ENCODE measurements at regions not wholly inside any gene's neighbourhood (a gene's known extent, or its start where the extent isn't known, plus 50 kb on each side); places are given as distances from the start of the nearest gene placed in this dataset.
"Not testable (repeated sequence)": the region's sequence is repeated elsewhere in the genome, so short reads cannot be mapped to it uniquely, and the experiment has no call there.

- no peak for DNase-seq
- intact Hi-C loops (cut with micrococcal nuclease), result no loop called here
- ATAC-seq, result no peak
Measured at GRCh38 chr5:148880197-148880596, 53.8 kb downstream of the ADRB2 start.

- no peak for DNase-seq
- no peak for ATAC-seq
- intact Hi-C loops (cut with micrococcal nuclease), result no loop called here
Measured at GRCh38 chr5:148880696-148881095, 54.3 kb downstream of the ADRB2 start.

- intact Hi-C loops (cut with micrococcal nuclease), result no loop called here
- no peak for ATAC-seq
- DNase-seq, result no peak
Measured at GRCh38 chr5:148882332-148882731, 55.9 kb downstream of the ADRB2 start.

GRCh38 chr5:148884339-148885020 is 58.1 kb downstream of the ADRB2 start:
- intact Hi-C loops (cut with micrococcal nuclease), result no loop called here
- ATAC-seq (no peak), DNase-seq (no peak)

DNA sequence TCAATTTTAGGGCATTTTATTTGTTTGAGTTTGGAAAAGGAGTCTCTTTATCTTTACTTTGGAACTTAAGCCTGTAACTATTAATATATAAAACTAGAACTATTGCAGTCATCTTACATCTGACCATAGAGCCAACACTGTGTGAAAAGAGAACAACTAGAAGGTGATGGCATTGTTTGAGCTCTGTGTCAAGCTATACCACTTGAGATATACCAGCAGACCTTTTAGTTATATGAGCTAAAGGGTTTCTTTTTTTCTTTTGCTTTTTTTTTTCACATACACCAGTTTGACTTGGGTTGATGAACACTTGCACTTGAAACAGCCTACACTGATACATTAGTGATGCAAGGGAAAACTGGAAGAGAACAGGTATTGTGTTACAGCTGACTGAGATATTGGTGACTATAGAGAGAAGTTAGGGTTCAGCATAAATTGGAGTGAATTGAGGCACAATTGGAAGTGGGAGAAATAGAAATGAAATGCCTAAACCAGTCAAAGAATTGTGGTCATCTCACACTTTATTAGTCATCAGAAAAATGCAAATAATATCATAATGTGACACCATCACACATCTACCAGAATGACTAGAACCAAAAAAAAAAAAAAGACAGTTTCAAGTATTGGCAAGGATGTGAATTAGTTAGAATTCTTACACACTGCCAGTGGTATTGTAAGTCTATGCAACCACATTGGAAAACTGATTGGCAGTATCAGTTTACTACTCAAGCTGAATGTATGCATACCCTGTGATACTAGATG is 60.9 kb downstream of the ADRB2 start:
- no peak for ATAC-seq
- no peak for DNase-seq
- intact Hi-C loops (cut with micrococcal nuclease), result no loop called here

DNA sequence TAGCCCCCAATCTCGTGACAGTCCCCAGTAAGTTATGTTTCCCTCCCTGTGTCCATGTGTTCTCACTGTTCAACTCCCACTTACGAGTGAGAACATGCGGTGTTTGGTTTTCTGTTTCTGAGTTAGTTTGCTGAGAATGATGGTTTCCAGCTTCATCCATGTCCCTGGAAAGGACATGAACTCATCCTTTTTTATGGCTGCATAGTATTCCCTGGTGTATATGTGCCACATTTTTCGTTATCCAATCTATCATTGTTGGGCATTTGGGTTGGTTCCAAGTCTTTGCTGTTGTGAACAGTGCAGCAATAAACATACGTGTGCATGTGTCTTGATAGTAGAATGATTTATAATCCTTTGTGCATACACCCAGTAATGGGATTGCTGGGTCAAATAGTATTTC is 63.5 kb downstream of the ADRB2 start:
- DNase-seq; ATAC-seq; intact Hi-C loops (cut with micrococcal nuclease): not testable (repeated sequence)

GRCh38 chr5:148895441-148895840 is 69.0 kb downstream of the ADRB2 start:
- DNase-seq; ATAC-seq; intact Hi-C loops (cut with micrococcal nuclease): not testable (repeated sequence)

- no peak for ATAC-seq
Measured at GRCh38 chr5:148897842-148898241, 71.4 kb downstream of the ADRB2 start.

GRCh38 chr5:148898413-148899075 is 72.1 kb downstream of the ADRB2 start:
- intact Hi-C loops (cut with micrococcal nuclease), result no loop called here

More at GRCh38 chr5:148897842-148898241, 71.4 kb downstream of the ADRB2 start:
- no peak for DNase-seq
- intact Hi-C loops (cut with micrococcal nuclease), result no loop called here

DNA sequence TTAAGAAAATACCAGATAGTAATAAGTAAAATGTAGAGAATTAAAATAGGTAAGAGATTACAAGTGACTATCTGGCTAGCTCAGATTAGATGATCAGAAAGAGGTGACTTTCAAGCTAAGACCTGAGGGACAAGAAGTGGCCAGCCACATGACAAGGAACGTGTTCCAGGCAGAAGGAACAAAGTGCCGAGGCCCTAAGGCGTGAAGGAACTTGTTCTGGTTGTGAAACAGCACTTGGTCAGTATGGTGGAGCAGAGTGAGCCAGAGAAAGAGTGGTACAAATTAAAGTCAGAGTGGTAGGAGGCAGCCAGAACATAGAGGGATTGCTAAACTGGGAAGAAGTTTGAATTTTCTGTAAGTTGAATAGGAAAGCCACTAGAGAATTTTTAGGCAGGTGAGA is 73.6 kb downstream of the ADRB2 start:
- DNase-seq, result no peak
- intact Hi-C loops (cut with micrococcal nuclease), result no loop called here
- ATAC-seq, result no peak

More at GRCh38 chr5:148898413-148899075, 72.1 kb downstream of the ADRB2 start:
- DNase-seq, result no peak
- ATAC-seq, result no peak

- ATAC-seq, result no peak
- intact Hi-C loops (cut with micrococcal nuclease), result no loop called here
- no peak for DNase-seq
Measured at GRCh38 chr5:148902478-148902877, 76.1 kb downstream of the ADRB2 start.

DNA sequence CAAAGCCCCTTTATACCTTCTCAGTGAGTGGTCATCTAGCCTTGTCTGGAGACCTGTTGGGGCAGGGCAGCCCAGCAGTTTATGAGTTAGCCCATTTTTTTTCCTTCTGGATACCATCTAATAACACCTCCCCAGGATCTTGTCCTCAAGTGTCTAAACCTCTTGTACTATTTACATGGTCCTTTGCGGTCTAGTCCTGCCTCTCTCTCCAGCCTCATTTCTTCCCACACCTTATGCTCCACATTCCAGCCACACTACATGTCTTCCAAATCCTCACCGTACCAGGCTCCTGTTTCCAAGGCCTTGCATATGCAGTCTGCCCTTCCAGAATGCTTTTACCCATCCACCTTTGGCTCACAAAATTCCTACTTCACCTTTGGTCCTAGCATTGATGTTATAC is 77.2 kb downstream of the ADRB2 start:
- ATAC-seq (no peak), DNase-seq (no peak)
- intact Hi-C loops (cut with micrococcal nuclease), result no loop called here

DNA sequence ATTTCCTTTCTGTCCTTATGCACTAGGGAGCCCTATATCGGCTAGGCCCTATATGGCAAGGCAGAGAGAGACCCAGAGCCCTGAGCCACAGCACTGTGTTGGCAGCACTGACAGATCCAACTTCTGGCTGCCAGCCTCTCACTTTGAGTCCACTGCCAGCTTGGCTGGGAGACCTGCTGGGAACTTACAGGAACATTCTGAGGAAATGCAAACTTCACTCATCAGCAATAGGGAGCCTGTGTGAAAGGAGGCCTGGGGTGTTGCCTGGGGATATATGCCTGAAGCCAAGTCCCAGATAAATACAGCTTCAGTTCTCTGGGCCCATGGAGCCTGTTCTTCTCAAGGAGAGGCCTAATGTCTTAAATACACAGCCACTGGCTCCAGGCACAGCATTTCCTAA is 78.0 kb downstream of the ADRB2 start:
- DNase-seq, result peak; percentile 73
- intact Hi-C loops (cut with micrococcal nuclease), result no loop called here
- peak; percentile 98 for ATAC-seq

GRCh38 chr5:148905541-148905940 is 79.1 kb downstream of the ADRB2 start:
- ATAC-seq, result no peak
- DNase-seq, result no peak
- intact Hi-C loops (cut with micrococcal nuclease), result no loop called here

DNA sequence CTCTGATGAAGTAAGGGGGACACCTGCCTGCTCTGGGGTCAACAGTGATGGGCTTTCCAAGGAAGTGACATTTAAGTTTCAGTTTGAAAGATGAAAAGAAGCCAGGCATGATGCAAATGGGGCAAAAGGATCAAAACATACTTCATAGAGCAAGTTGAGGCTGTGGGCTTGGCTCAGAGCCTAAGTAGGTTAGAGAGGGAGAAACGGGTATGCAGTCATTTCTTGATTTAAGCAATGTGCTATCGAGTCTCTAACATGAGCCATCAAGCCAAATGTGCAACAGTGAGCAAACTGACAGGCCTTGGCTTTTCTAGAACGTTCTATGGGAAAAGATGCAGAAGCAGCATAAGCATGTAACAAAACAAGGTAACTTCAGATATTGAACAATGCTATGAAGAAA is 80.6 kb downstream of the ADRB2 start:
- intact Hi-C loops (cut with micrococcal nuclease), result no loop called here
- no peak for ATAC-seq

DNA sequence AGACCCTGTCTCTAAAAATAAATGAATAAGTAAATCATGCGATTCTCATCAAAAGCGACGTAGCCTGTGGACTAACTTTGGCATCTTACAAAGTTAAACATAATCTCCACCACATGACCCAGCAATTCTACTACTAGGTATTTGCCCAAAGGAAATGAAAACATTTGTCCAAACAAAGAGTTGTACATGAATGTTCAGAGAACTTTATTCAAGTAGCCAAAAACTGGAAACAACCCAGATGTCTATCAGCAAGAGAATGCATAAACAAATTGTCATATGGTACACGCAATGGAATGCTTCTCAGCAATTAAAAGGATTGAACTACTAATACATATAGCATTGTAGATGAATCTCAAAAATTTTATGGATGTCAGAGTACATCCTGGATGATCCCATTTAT is 82.6 kb downstream of the ADRB2 start:
- ATAC-seq (no peak), DNase-seq (no peak)
- intact Hi-C loops (cut with micrococcal nuclease), result no loop called here

More for the DNA sequence above, 80.6 kb downstream of the ADRB2 start:
- no peak for DNase-seq

GRCh38 chr5:148909766-148910165 is 83.4 kb downstream of the ADRB2 start:
- ATAC-seq, result no peak
- DNase-seq, result no peak
- intact Hi-C loops (cut with micrococcal nuclease), result no loop called here

GRCh38 chr5:148910216-148910615 is 83.8 kb downstream of the ADRB2 start:
- no peak for DNase-seq
- ATAC-seq, result no peak
- intact Hi-C loops (cut with micrococcal nuclease), result no loop called here

DNA sequence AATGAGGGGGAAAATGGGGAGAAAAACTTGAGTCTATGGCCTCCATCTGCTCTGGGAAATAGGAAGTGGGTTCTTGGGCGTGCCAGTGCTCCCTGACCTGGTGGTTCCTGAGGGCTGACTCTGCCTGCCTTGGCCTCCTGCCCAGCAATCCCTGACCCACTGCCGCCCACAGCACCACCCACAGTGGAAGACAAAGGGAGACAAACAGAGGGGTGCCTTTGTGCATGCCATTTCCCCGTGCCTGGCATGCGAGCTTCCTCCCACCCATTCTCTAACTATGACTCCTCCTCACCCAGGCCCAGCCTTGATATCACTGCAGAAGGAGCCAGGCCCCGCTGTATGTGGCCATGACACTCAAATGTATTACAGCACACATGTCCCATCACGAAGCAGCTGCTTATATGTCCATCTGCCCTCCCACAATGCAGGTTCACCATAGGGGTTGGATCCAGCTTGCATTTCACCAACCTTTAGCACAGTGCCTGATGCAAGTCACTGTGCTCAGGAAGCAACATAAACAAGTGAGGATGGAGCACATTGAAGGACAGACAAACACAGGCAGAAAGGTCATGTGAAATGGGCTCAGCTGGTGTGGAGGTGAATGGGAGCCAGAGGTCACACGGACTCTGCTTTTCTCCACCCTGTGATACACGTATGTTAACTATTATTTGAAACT is 84.4 kb downstream of the ADRB2 start:
- peak; percentile 9 for ATAC-seq
- intact Hi-C loops (cut with micrococcal nuclease), result no loop called here

GRCh38 chr5:148911386-148911785 is 85.0 kb downstream of the ADRB2 start:
- ATAC-seq (no peak), DNase-seq (no peak)
- intact Hi-C loops (cut with micrococcal nuclease), result no loop called here

More for the DNA sequence above, 84.4 kb downstream of the ADRB2 start:
- DNase-seq, result peak; percentile 32

Data from left ventricle myocardium superior (tissue), 1 donor.